ENCODE measurements at regions not wholly inside any gene's neighbourhood (a gene's known extent, or its start where the extent isn't known, plus 50 kb on each side); places are given as distances from the start of the nearest gene placed in this dataset.

DNA sequence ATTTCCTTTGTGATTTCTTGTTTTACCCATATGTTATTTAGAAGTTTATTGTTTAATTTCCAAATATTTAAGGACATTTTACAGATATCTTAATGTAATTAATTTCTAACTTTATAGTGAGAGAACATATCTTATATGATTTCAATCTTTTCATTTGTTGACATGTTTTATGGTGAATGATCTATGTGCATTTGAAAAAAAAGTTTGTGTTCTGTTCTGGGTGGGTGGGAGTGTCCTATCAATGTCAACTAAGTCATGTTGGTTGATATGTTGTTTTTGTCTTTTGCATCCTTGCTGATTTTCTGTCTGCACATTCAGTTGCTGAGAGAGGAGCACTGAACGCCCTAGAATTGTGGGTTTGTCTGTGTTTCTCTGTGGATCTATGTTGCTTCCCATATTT lies 50.3 kb upstream of the CBFA2T3 start:
- peak overlapping the region; percentile 28 for H3K27ac Mint-ChIP-seq
- peaks cover 21% of the 10 kb centered on the region for H3K36me3 Mint-ChIP-seq
- peaks cover 26% of the 10 kb centered on the region for H3K9me3 Mint-ChIP-seq
- H3K4me1 Mint-ChIP-seq, result peaks cover 20% of the 10 kb centered on the region
- no peak for DNase-seq
- no peak overlapping the region for H3K4me3 Mint-ChIP-seq
- H3K27me3 Mint-ChIP-seq, result peaks cover 9% of the 10 kb centered on the region

DNA sequence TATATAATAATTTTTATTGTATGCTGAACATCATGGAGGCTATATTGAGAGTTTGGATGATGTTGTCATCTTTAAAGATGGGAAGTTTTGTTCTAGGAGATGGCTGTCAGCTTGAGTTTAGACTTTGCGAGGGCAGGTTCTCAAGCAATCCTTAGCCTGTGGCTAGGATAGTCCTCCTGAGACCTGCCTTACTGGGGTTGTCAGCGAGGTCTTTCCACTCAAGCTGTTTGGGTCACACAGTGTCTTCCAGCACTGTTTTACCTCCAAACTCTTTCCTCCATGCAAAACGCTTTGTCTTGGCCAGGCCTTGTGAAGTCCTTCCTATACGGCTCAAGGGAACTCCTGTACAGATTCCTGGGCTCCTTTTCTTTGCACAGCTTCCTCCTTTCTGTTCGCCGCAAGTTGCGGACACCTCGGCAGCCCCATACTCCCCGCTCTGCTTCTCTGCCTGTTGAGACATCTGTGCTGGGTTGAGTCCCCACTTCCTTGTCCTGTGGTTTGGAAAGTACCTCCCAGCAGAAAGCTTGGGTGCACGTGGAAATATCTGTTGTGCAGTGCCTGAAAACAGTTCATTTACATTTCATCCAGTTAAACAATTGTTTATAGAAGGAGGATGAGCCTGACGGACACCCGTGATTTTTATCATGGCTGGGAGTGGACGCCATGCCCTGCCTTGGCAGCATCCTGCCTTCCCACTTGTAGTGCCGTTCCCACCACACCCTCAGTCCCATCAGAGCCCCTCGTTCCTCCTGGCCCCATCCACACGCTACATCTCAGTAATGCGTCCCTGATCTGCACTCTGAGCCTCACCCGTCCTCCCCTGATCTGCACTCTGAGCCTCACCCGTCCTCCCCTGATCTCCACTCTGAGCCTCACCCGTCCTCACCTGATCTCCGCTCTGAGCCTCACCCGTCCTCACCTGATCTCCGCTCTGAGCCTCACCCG lies 55.0 kb upstream of the CBFA2T3 start:
- peak overlapping the region; percentile 82 for H3K27ac Mint-ChIP-seq
- H3K36me3 Mint-ChIP-seq, result peaks cover 11% of the 10 kb centered on the region
- peak; percentile 53 for DNase-seq
- H3K4me1 Mint-ChIP-seq, result peaks cover 31% of the 10 kb centered on the region
- peak overlapping the region; percentile 57 for H3K4me3 Mint-ChIP-seq
- H3K9me3 Mint-ChIP-seq, result peaks cover 10% of the 10 kb centered on the region
- peaks cover 7% of the 10 kb centered on the region for H3K27me3 Mint-ChIP-seq

- peaks cover 29% of the 10 kb centered on the region for H3K4me1 Mint-ChIP-seq
Measured at GRCh38 chr16:89033304-89033703, 56.3 kb upstream of the CBFA2T3 start.

GRCh38 chr16:89033796-89034572 lies 57.0 kb upstream of the CBFA2T3 start:
- Mint-ChIP-seq H3K4me1 (peaks cover 29% of the 10 kb centered on the region), H3K4me3 (no peak overlapping the region), H3K9me3 (peaks cover 5% of the 10 kb centered on the region), H3K27ac (no peak overlapping the region), H3K36me3 (peaks cover 7% of the 10 kb centered on the region), H3K27me3 (peaks cover 12% of the 10 kb centered on the region)
- no peak for DNase-seq

More at GRCh38 chr16:89033304-89033703, 56.3 kb upstream of the CBFA2T3 start:
- DNase-seq, result no peak
- peaks cover 7% of the 10 kb centered on the region for H3K36me3 Mint-ChIP-seq
- H3K9me3 Mint-ChIP-seq, result peaks cover 5% of the 10 kb centered on the region
- H3K27me3 Mint-ChIP-seq, result peaks cover 12% of the 10 kb centered on the region
- H3K27ac Mint-ChIP-seq, result no peak overlapping the region
- H3K4me3 Mint-ChIP-seq, result no peak overlapping the region

DNA sequence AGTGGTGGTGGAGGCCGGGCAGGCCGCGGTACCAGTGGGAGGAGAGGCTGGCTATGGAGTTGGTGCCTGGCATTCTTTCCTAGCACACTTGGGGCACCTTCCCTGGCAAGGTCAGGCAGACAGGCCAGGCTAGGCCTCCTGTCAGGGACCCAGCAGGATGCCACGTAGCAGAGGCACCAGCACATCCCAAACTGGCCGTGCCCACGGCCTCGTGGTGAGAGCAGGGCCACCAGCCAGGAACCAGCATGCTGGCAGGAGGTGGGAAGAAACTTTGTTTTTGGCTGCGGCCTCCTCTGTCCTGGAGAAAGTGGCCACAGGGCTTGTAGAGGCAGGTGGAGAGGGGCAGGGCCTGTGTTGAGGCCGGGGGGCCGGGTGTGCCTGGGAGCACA lies 57.6 kb upstream of the CBFA2T3 start:
- DNase-seq, result no peak
- H3K27ac Mint-ChIP-seq, result no peak overlapping the region
- H3K27me3 Mint-ChIP-seq, result peaks cover 12% of the 10 kb centered on the region
- peaks cover 5% of the 10 kb centered on the region for H3K9me3 Mint-ChIP-seq
- peaks cover 29% of the 10 kb centered on the region for H3K4me1 Mint-ChIP-seq
- no peak overlapping the region for H3K4me3 Mint-ChIP-seq
- peaks cover 7% of the 10 kb centered on the region for H3K36me3 Mint-ChIP-seq

- Mint-ChIP-seq H3K27me3 (peaks cover 12% of the 10 kb centered on the region), H3K27ac (no peak overlapping the region), H3K9me3 (peaks cover 5% of the 10 kb centered on the region), H3K36me3 (peaks cover 7% of the 10 kb centered on the region), H3K4me3 (no peak overlapping the region), H3K4me1 (peaks cover 29% of the 10 kb centered on the region)
- DNase-seq, result no peak
Measured at GRCh38 chr16:89034971-89035668, 58.1 kb upstream of the CBFA2T3 start.

DNA sequence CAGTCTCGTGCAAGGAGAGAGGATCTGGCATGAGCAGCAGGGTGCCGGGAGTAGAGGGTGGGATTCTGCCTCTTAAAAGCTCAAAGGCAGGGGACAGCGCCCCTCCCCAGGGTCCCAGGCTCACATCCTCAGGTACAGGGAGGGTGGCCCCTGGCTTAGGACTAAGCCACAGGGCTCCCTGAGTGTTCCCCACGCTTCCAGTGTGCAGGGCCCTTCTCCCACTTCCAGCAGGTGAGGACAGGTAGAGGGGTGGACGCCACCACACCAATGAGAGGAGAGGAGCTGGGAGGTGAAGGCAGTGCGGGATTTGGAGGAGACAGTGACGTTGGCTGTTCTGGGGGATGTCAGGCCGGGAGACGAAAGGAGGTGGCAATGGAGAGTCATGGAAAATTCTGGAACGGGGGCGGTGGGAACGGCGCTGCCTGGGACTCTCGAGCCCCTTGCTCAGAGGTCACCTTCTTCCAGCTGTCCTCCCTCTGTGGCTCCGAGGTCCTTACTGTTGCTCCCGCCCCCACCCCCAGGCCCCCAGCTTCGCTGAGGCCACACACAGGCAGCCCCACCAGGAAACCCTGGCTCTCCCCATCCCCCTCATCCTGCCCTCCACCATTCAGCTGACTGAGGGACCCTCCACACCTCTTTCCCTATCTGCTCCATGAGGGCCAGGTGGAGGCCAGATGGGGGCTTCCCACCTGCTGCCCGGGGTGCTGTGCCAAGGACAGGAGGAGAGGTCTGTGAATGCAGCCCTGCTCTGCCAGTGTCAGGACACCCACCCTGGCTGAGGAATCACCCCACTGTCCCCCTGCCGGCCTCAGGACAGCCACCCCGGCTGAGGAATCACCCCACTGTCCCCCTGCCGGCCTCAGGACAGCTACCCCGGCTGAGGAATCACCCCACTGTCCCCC lies 57.7 kb upstream of the ACSF3 start:
- peaks cover 12% of the 10 kb centered on the region for H3K27me3 Mint-ChIP-seq
- peaks cover 3% of the 10 kb centered on the region for H3K9me3 Mint-ChIP-seq
- no peak overlapping the region for H3K4me3 Mint-ChIP-seq
- no peak for DNase-seq
- peaks cover 27% of the 10 kb centered on the region for H3K4me1 Mint-ChIP-seq
- H3K27ac Mint-ChIP-seq, result no peak overlapping the region
- H3K36me3 Mint-ChIP-seq, result peaks cover 4% of the 10 kb centered on the region

DNA sequence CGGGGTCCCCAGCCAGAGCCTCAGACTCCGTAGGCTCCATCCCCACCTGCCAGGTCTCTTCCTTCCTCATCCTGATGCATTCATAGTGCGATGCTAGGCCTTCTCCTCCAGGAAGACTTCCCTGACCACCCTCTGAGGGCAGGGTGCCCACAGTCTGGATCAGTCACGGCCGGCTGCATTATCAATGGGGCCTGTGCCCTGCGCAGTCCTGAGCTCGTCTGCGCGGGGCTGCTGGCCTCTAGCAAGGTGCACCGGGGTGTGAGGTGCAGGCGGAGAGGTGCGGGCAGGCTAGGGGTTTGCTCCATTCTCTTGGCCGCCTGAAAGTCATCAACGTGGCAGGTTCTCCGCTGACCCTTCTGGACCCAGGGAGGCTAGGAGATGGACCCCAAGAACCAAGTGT lies 56.9 kb upstream of the ACSF3 start:
- Mint-ChIP-seq H3K27ac (no peak overlapping the region), H3K27me3 (peaks cover 12% of the 10 kb centered on the region), H3K9me3 (no peaks in the 10 kb centered on the region), H3K4me1 (peaks cover 23% of the 10 kb centered on the region), H3K4me3 (no peak overlapping the region), H3K36me3 (peaks cover 2% of the 10 kb centered on the region)
- DNase-seq, result no peak

DNA sequence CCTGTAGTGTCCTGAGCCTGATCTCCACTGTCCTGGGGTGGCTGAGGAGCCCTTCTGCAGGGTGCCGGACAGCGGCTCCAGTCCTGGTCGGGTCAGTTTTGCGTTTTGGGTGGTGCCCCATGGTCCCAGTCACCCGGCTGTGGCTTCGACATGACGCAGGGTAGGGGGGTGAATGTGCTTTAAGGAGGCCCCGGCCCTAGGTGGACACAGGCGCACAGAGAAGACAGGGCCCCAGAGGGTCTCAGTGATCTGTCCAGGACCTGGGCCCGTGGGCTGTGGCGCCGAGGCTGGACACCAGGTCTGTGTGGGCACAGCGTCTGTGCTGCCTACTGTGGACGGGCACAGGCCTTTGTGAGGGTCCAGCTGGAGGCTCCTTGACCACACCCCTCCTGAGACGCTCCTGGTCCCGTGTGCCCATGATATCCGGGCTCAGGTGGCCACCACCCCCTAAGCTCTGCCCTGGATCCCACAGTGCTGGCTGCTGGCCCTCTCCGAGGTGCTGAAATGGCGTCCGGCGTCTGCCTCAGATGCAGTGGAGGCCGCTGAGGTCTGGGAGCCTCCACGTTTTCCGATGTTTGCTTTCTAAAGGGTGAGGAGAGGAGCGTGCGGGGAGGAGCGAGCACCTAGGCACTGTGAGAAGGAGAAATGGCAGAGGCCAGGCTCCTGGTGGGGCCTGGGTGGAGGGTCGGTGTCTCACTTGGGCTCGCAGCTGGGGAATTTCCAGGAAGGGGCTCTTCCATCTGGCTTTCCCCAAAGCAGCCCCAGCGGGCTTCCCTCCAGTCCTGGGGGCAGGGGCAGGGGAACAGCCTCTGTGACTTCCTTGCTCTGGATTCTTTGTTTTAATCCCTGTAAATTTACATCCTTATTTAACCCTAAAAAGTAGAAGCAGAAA lies 56.1 kb upstream of the ACSF3 start:
- Mint-ChIP-seq H3K27ac (no peak overlapping the region), H3K27me3 (peaks cover 9% of the 10 kb centered on the region), H3K36me3 (no peaks in the 10 kb centered on the region), H3K4me1 (peaks cover 15% of the 10 kb centered on the region), H3K9me3 (no peaks in the 10 kb centered on the region), H3K4me3 (no peak overlapping the region)
- DNase-seq, result peak; percentile 42

DNA sequence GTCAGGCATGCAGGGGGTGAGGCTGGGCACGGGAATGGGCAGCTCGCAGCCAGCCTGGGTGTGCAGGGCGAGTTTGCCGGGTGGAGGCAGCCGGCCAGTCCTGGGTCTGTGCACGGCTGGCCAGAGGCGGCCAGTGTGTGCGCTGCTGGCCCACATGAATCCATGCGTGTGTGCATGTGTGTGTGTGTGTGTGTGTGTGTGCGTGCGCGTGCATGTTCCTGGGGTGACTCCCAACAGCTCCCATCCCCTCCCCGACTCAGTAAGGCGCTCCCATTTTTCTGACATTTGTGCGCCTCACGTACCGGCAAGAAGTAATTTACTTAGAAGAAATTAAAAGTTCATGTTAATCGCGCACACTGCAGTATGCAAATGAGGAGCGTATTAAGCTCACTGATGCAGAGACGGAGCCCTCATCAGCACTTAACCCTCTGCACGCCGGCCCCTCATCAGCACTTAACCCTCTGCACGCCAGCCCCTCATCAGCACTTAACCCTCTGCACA lies 55.4 kb upstream of the ACSF3 start:
- DNase-seq, result no peak
- H3K4me1 Mint-ChIP-seq, result peaks cover 13% of the 10 kb centered on the region
- H3K27ac Mint-ChIP-seq, result no peak overlapping the region
- H3K27me3 Mint-ChIP-seq, result peaks cover 9% of the 10 kb centered on the region
- no peaks in the 10 kb centered on the region for H3K36me3 Mint-ChIP-seq
- H3K4me3 Mint-ChIP-seq, result no peak overlapping the region
- H3K9me3 Mint-ChIP-seq, result no peaks in the 10 kb centered on the region

GRCh38 chr16:89038811-89039735 lies 54.6 kb upstream of the ACSF3 start:
- H3K36me3 Mint-ChIP-seq, result no peaks in the 10 kb centered on the region
- peaks cover 10% of the 10 kb centered on the region for H3K27me3 Mint-ChIP-seq
- peaks cover 11% of the 10 kb centered on the region for H3K4me1 Mint-ChIP-seq
- no peak for DNase-seq
- H3K4me3 Mint-ChIP-seq, result no peak overlapping the region
- no peak overlapping the region for H3K27ac Mint-ChIP-seq
- H3K9me3 Mint-ChIP-seq, result no peaks in the 10 kb centered on the region

GRCh38 chr16:89039756-89040155 lies 53.9 kb upstream of the ACSF3 start:
- Mint-ChIP-seq H3K4me3 (no peak overlapping the region), H3K9me3 (no peaks in the 10 kb centered on the region), H3K4me1 (peaks cover 11% of the 10 kb centered on the region), H3K27ac (no peak overlapping the region), H3K36me3 (no peaks in the 10 kb centered on the region), H3K27me3 (peaks cover 12% of the 10 kb centered on the region)
- no peak for DNase-seq

Data from activated naive CD8-positive, alpha-beta T cell treated with anti-CD3 and anti-CD28 coated beads for 36 hours (primary cell).